ENCODE measurements at regions not wholly inside any gene's neighbourhood (a gene's known extent, or its start where the extent isn't known, plus 50 kb on each side); places are given as distances from the start of the nearest gene placed in this dataset.
"Not testable (repeated sequence)": the region's sequence is repeated elsewhere in the genome, so short reads cannot be mapped to it uniquely, and the experiment has no call there.

DNA sequence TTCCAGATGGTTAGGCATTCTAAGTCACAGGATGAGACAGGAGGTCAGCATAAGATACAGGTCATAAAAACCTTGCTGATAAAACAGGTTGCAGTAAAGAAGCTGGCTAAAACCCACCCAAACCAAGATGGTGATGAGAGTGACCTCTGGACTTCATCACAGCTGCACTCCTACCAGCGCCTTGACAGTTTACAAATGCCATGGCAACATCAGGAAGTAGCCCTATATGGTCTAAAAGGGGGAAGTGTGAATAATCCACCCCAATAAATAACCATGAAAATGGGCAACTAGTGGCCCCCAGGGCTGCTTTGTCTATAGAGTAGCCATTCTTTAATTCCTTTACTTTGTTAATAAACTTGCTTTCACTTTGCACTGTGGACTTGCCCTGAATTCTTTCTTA, 1448.4 kb downstream of the KCNT2 start:
- not testable (repeated sequence) for DNase-seq

DNA sequence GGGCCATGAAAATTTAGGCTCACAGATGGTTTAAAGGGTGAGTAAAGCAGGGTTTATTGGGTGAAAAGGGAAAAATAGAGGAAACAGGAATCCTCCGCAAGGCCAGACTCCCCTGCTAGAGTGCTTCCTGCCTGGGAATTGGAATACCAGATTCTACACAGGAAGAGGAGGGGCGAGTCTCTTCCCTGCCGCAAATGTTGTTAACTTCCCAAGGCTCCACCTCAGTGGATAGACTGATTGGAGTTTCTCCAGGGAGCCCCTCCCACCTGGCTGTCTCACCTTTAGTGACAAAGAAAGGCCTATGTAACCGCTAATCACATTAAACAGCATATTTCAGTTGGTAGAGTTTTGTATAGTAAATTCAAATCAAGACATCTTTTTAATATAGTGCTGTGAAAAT, 1450.1 kb downstream of the KCNT2 start:
- DNase-seq, result no peak

- DNase-seq, result no peak
Measured at GRCh38 chr1:195153107-195153506, 1455.1 kb downstream of the KCNT2 start.

DNA sequence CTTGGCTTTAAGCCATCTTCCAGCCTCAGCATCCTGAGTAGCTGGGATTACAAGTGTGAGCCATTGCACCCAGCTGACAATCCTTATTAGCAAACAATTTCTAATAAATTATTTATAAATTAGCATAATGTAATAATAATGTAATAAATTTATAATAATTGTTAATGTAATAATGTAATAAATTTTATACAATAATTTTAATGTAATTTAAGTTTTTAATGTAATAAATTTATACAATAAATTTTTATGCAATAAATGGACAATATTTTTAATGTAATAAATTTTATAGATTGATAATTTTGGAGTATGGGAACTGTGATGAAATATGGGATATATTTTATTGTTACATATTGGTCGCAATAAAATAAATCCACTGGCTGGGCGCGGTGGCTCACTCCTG, 1457.5 kb downstream of the KCNT2 start:
- no peak for DNase-seq

GRCh38 chr1:195141294-195141693, 1466.9 kb downstream of the KCNT2 start:
- no peak for DNase-seq

- no peak for DNase-seq
Measured at GRCh38 chr1:195130598-195130997, 1477.6 kb downstream of the KCNT2 start.

DNA sequence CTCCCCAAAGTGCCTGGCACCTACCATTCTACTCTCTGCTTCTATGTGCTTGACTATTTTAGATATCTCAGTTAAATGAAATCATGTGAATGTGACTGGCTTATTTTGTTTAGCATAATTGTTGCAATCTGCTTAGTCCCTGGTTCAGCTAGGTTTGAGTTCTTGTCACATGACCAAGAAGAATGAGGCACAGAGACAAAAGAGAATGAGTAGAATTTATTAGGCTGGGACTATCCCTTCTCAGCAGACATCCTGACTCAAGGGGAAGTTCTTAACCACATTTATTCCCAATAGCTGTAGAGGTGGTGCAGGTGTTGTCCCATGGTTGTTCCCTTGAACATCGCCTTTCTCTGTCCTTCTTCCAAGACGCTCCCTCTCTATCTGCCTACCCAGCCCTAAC, 1485.7 kb downstream of the KCNT2 start:
- no peak for DNase-seq

DNA sequence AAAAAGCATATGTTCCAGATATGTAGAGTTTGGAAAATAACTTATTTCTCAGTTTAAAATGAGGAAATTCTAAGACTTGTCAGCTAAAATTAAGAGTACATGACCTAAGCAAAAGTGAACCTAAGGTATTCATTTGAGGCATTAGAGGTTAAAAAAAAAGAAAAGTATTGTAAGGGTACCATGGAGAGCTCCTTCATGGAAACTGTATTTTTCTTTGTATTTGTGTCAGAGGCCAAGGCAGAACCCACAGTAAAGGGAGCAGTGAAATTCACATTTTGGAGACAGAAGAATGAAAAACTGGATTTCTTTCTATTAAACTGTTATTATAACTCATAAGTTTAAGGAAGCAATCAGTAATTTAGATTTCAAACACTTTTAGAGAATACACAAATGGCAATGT, 1494.8 kb downstream of the KCNT2 start:
- DNase-seq, result no peak

DNA sequence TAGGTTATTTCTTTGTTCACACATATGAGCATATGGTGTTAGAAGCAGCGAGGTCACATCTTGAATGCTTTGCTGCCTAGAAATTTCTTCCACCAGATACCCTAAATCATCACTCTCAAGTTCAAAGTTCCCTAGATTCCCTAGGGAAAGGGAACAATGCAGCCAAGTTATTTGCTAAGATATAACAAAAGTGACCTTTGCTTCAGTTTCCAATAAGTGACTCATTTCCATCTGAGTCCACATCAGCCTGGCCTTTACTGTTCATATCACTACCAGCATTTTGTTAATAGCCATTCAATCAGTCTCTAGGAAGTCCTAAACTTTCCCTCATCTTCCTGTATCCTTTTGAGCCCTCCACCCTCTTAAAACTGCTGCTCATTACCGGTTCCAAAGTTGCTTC, 1502.5 kb downstream of the KCNT2 start:
- no peak for DNase-seq

GRCh38 chr1:195105281-195105680, 1503.0 kb downstream of the KCNT2 start:
- DNase-seq, result no peak

DNA sequence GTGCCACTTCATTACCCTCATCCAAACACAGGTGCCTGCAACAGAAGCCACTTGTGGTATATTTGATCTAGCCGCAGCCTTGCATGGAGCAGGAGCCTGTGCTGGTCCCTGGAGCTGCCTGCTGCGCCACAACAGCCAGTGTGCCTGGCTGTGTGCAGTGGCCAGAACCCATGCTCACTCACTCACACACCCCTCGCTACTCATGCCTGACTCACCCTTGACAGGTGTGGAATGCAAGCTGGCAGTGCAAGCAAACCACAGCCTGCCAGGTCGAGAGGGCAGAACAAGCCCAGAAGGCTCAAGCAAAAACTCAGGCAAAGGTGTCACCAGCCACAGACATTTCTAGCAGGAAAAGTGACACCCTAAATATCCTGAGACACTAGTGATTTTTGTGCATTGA, 1510.9 kb downstream of the KCNT2 start:
- DNase-seq, result no peak

- no peak for DNase-seq
Measured at GRCh38 chr1:195096051-195096521, 1512.2 kb downstream of the KCNT2 start.

DNA sequence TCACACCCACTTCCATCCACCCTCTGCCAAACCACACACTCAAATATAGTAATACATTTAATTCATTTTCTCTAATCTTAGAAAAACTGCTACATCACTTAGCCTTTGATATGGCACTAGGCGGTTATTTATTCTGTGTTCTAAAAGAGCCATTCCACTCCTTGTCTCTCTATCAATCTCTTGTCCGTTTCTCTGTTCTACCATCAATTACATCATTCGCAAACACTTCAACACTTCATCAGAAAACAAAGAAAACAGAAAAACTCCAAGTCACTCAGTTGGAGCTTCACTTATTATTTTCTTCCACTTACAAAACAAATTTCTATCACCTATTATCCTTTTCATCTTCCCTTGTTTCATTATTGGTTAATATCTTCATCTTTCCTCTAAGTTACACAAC, 1523.0 kb downstream of the KCNT2 start:
- DNase-seq, result no peak

- DNase-seq, result peak; percentile 49
Measured at GRCh38 chr1:195082183-195082582, 1526.1 kb downstream of the KCNT2 start.

- DNase-seq, result no peak
Measured at GRCh38 chr1:195076682-195077081, 1531.6 kb downstream of the KCNT2 start.

GRCh38 chr1:195075973-195076372, 1532.3 kb downstream of the KCNT2 start:
- no peak for DNase-seq

DNA sequence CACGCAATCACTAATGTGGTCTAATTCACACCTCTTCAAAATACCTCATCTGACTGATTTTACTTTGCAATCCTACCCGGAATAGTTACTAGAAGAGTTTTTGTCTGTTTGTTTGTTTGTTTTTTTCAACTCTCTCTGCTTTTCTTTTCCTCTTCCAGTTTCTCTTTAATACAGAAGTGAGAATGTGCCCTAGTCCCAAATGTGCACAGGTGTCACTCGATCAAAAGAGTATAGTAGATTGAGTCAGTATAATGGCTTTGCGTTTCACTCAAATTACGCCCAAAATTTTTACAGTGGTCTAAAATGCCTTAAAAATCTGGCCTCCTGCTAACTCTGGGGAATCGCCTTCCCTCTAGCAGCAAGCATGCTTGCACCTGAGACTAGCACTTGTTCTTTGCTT, 1536.8 kb downstream of the KCNT2 start:
- no peak for DNase-seq

DNA sequence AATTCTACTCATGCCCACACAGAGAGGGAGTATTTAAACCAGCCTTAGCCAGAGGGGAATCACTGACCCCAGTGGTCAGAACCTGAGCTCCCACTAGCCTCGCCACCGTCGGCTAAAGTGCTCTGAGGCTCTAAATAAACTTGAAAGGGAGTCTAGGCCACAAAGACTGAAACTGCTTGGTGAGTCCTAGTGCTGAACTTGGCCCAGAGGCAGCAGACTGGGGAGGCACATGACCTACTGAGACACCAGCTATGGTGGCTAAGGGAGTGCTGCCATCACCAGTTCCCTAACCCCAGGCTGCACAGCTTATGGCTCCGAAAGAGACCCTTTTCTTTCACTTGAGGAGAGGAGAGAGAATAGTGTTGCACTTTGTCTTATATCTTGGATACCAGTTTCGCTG, 1542.8 kb downstream of the KCNT2 start:
- DNase-seq, result no peak

DNA sequence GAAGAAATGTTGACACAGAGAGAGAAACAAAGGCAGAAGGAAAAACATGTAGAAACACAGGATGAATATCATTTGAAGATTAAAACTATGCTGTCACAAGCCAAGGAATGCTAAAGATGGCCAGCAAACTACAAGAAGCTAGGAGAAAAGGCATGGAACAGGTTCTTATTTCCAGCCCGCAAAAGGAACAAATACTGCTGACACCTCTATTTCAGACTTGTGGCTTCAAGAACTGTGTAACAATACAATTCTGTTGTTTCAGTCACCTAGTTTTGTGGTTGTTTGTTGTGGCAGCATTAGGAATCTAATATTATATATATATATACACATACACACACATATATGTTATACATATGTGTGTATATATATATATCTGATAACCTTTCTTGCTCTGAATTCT, 1543.9 kb downstream of the KCNT2 start:
- DNase-seq, result no peak

DNA sequence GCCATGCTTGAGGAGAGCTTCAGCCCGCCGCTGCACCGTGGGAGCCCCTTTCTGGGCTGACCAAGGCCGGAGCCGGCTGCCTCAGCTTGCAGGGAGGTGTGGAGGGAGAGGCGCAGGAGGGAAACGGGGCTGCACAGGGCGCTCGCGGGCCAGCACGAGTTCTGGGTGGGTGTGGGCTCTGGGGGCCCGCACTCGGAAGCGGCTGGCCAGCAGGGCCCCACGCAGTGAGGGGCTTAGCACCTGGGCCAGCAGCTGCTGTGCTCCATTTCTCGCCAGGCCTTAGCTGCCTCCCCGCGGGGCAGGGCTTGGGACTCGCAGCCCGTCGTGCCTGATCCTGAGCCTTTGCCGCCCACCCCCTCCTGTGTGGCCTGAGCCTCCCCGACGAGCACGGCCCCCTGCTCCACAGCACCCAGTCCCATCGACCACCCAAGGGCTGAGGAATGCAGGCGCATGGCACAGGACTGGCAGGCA, 1554.0 kb downstream of the KCNT2 start:
- no peak for DNase-seq

GRCh38 chr1:195053478-195053877, 1554.8 kb downstream of the KCNT2 start:
- DNase-seq, result no peak

- DNase-seq, result no peak
Measured at GRCh38 chr1:195047772-195048171, 1560.5 kb downstream of the KCNT2 start.

GRCh38 chr1:195045072-195045471, 1563.2 kb downstream of the KCNT2 start:
- no peak for DNase-seq

- no peak for DNase-seq
Measured at GRCh38 chr1:195030793-195031192, 1577.4 kb downstream of the KCNT2 start.

DNA sequence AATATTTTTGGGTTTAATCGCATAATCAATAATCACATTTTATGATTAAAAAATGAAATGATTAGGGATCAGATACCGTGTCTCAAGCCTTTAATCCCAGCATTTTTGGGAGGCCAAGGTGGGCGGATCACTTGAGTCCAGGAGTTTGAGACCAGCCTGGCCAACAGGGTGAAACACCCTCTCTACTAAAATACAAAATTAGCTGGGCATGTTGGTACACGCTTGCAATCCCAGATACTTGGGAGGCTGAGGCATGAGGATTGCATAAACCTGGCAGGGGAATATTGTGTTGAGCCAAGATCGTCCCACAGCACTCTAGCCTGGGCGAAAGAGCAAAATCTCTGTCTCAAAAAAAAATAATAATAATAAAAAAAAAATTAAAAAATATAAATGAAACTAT, 1581.4 kb downstream of the KCNT2 start:
- no peak for DNase-seq

GRCh38 chr1:195019385-195019784, 1588.9 kb downstream of the KCNT2 start:
- peak; percentile 56 for DNase-seq

All from fibroblast of skin of right biceps (primary cell).